HepG2 (cell line): ENCODE measurements at regions not wholly inside any gene's neighbourhood (a gene's known extent, or its start where the extent isn't known, plus 50 kb on each side); places are given as distances from the start of the nearest gene placed in this dataset.

ENCODE experiments used
- ATAC-seq: fragments of 200-7000 bp; cut with Tn5 transposase; 3 replicates; pipeline ENCODE4 v1.9.1; 2020; ENCODE audit warnings: mild to moderate bottlenecking, moderate library complexity
- BruUV-seq: library from RNA; stranded (reverse); fragments of 400-500 nt; replicated peaks from 2 replicates; lab custom pipeline; 2021; lab: Mats Ljungman, UMichigan
- CTCF ChIA-PET: fragments of 300-600 bp; formaldehyde crosslinking; extraction: SDS; loops from one replicate; lab custom pipeline; 2021; ENCODE audit warnings: low total read pairs, inconsistent platforms, low intra/inter-chr PET ratio; lab: Yijun Ruan, JAX
- POLR2A ChIA-PET: fragments of 350-600 bp; sonication (Branson Sonifier 250); formaldehyde crosslinking; loops from one replicate; lab custom pipeline; 2020; ENCODE audit warnings: antibody characterized with exemption, inconsistent platforms; lab: Yijun Ruan, JAX
- DNase-seq: peaks from one replicate; pipeline ENCODE4 v3.0.0-alpha.2; 2015; ENCODE audit warnings: low spot score
- FAIRE-seq: peaks from 3 replicates; lab custom pipeline; 2011; peaks lifted over from hg19 to GRCh38; lab: Jason Lieb, UNC
- H2AFZ ChIP-seq: one replicate; pipeline ENCODE4 v1.6.1; 2011; ENCODE audit warnings: low read length, inconsistent platforms
- H3K27ac ChIP-seq: fragments of 300-600 bp; 3 replicates; pipeline ENCODE4 v1.8.0; 2011; ENCODE audit warnings: mixed run types, mild to moderate bottlenecking, mixed read lengths, low read length, inconsistent platforms; ENCODE audit not compliant: insufficient read depth; ENCODE audit errors: extremely low read length
- H3K27me3 ChIP-seq, 2 experiments: fragments of 200-600 bp in 1 of 2; 2 replicates in 1 of 2; 3 replicates in 1 of 2; pipeline versions ENCODE4 v1.6.0 to v1.8.0; 2011; ENCODE audit warnings: low read length in 2 of 2, mild to moderate bottlenecking in 2 of 2, moderate library complexity in 2 of 2, inconsistent platforms in 1 of 2; ENCODE audit not compliant: insufficient read depth in 2 of 2, control insufficient read depth in 1 of 2
- H3K36me3 ChIP-seq, 2 experiments: fragments of 200-600 bp in 1 of 2; replicated peaks in 1 of 2; 2 replicates in 1 of 2; 3 replicates in 1 of 2; pipeline versions ENCODE4 v1.5.1 to v1.8.0; 2011; ENCODE audit warnings: low read length in 2 of 2, inconsistent platforms in 1 of 2; ENCODE audit not compliant: insufficient read depth in 2 of 2, control insufficient read depth in 1 of 2
- H3K4me1 ChIP-seq: 2 replicates; pipeline ENCODE4 v1.5.1; 2012; ENCODE audit warnings: low read length, inconsistent platforms; ENCODE audit not compliant: insufficient read depth
- H3K4me2 ChIP-seq: 2 replicates; pipeline ENCODE4 v1.6.0; 2011; ENCODE audit warnings: low read depth, low read length, inconsistent platforms
- H3K4me3 ChIP-seq, 3 experiments: fragments of 200-600 bp in 1 of 3; sonication (generic), shearing (Covaris generic) in 1 of 3; replicated peaks in 1 of 3; 2 replicates each; pipeline ENCODE4 v1.5.1; 2011 to 2016; ENCODE audit warnings: low read length in 3 of 3, inconsistent platforms in 2 of 3, low read depth in 2 of 3, mild to moderate bottlenecking in 2 of 3, control low read depth in 1 of 3, mixed read lengths in 1 of 3; ENCODE audit not compliant: insufficient read depth in 1 of 3
- H3K79me2 ChIP-seq: one replicate; pipeline ENCODE4 v1.6.1; 2011; ENCODE audit warnings: low read length, inconsistent platforms; ENCODE audit not compliant: insufficient read depth
- H3K9ac ChIP-seq: 2 replicates; pipeline ENCODE4 v1.6.0; 2011; ENCODE audit warnings: mild to moderate bottlenecking, low read depth, low read length, inconsistent platforms; ENCODE audit not compliant: insufficient read depth
- H3K9me3 ChIP-seq: 2 replicates; pipeline ENCODE4 v1.5.1; 2012; ENCODE audit warnings: mild to moderate bottlenecking, low read length
- H4K20me1 ChIP-seq: 2 replicates; pipeline ENCODE4 v1.6.0; 2011; ENCODE audit warnings: inconsistent platforms, mild to moderate bottlenecking, low read length, moderate library complexity; ENCODE audit not compliant: insufficient read depth
- CREM ChIP-seq, 2 experiments: sonication (generic) in 1 of 2; formaldehyde crosslinking in 1 of 2; IDR thresholded peaks; 2 replicates each; pipeline versions ENCODE4 v1.4.0 to v1.6.1; 2016 to 2020; ENCODE audit warnings: antibody characterized with exemption in 1 of 2, mild to moderate bottlenecking in 1 of 2, missing genetic modification reagents in 1 of 2
- HCFC1 ChIP-seq: fragments of 150-350 bp; IDR thresholded peaks from 2 replicates; pipeline ENCODE4 v1.6.1; 2014; ENCODE audit warnings: low read depth, low read length
- HMGXB3 ChIP-seq: sonication (generic); formaldehyde crosslinking; IDR thresholded peaks from 2 replicates; pipeline ENCODE4 v1.4.0; 2020; ENCODE audit warnings: missing genetic modification reagents, borderline replicate concordance
- HNF4G ChIP-seq, 2 experiments: sonication (generic) in 1 of 2; formaldehyde crosslinking in 1 of 2; IDR thresholded peaks; 2 replicates each; pipeline versions ENCODE4 v1.4.0 to v1.6.1; 2011 to 2020; ENCODE audit warnings: borderline replicate concordance in 2 of 2, low read depth in 2 of 2, mild to moderate bottlenecking in 2 of 2, low read length in 1 of 2, missing genetic modification reagents in 1 of 2, moderate library complexity in 1 of 2
- HNRNPL ChIP-seq: fragments of 200-400 bp; formaldehyde crosslinking; IDR thresholded peaks from 2 replicates; pipeline ENCODE4 v1.6.1; 2017; ENCODE audit warnings: mild to moderate bottlenecking, low read depth, low read length
- HOXA9 ChIP-seq: sonication (generic); formaldehyde crosslinking; IDR thresholded peaks from 2 replicates; pipeline ENCODE4 v1.8.1; 2022; ENCODE audit warnings: missing genetic modification reagents, mild to moderate bottlenecking, moderate library complexity, borderline replicate concordance
- IRX3 ChIP-seq: sonication (generic); formaldehyde crosslinking; IDR thresholded peaks from 2 replicates; pipeline ENCODE4 v1.8.1; 2023; ENCODE audit warnings: mild to moderate bottlenecking, low read depth, missing genetic modification reagents, borderline replicate concordance
- SAFB2 ChIP-seq: sonication (generic); formaldehyde crosslinking; IDR thresholded peaks from 2 replicates; pipeline ENCODE4 v1.5.1; 2020; ENCODE audit warnings: missing genetic modification reagents, low read depth, mild to moderate bottlenecking, borderline replicate concordance
- SAP130 ChIP-seq: IDR thresholded peaks from 2 replicates; pipeline ENCODE4 v1.6.1; 2016; ENCODE audit warnings: low read depth
- SATB2 ChIP-seq: sonication (generic); formaldehyde crosslinking; IDR thresholded peaks from 2 replicates; pipeline ENCODE4 v1.5.0; 2020; ENCODE audit warnings: missing genetic modification reagents
- SOX6 ChIP-seq, 2 experiments: fragments of 450-650 bp in 1 of 2; sonication (generic) in 1 of 2; formaldehyde crosslinking in 1 of 2; IDR thresholded peaks; 2 replicates each; pipeline versions ENCODE4 v1.4.0 to v1.6.1; 2017 to 2020; ENCODE audit warnings: antibody characterized with exemption in 1 of 2, mild to moderate bottlenecking in 1 of 2, missing genetic modification reagents in 1 of 2
- SP1 ChIP-seq, 2 experiments: fragments of 450-650 bp in 1 of 2; sonication (generic) in 1 of 2; formaldehyde crosslinking in 1 of 2; IDR thresholded peaks; 2 replicates each; pipeline versions ENCODE4 v1.4.0 to v1.6.1; 2016 to 2020; ENCODE audit warnings: missing genetic modification reagents in 1 of 2
- ZMYM3 ChIP-seq: sonication (generic); formaldehyde crosslinking; IDR thresholded peaks from 2 replicates; pipeline ENCODE4 v1.5.1; 2020; ENCODE audit warnings: mild to moderate bottlenecking, missing genetic modification reagents
- ZNF142 ChIP-seq: sonication (generic); formaldehyde crosslinking; IDR thresholded peaks from 2 replicates; pipeline ENCODE4 v1.4.0; 2020; ENCODE audit warnings: missing genetic modification reagents
- ZNF572 ChIP-seq: sonication (generic); formaldehyde crosslinking; IDR thresholded peaks from 2 replicates; pipeline ENCODE4 v1.5.1; 2020; ENCODE audit warnings: mild to moderate bottlenecking, missing genetic modification reagents
- WGBS: methylation state at CpG from one replicate; pipeline ENCODE4 v1.1.6; 2017; ENCODE audit warnings: low lambda C conversion rate; 5-methylcytosine and 5-hydroxymethylcytosine counted together
- in situ Hi-C: cut with HindIII; loops from 2 replicates; pipeline ENCODE4 v1.10.0; 2017; ENCODE audit warnings: low pct_unique_long_range_greater_than_20kb; ENCODE audit not compliant: extremely low pct_ligation_motif_present
- intact Hi-C: fragments of 100-400 bp; cut with micrococcal nuclease; formaldehyde crosslinking; loops from one replicate; pipeline ENCODE4 v1.10.0; 2022; ENCODE audit not compliant: unreplicated experiment

GRCh38 chr1:209389258-209389657 is 194.3 kb upstream of the CAMK1G start:
- ChIA-PET POLR2A (no interaction called here), CTCF (no interaction called here)
- 0% methylated on average over 1 of the region's 1 CpG for WGBS
- no peak overlapping the region for H3K9ac ChIP-seq
- H3K36me3 ChIP-seq: no peaks in the 10 kb centered on the region
- H3K4me1 ChIP-seq: no peaks in the 10 kb centered on the region
- H3K79me2 ChIP-seq: no peaks in the 10 kb centered on the region
- FAIRE-seq (no peak), ATAC-seq (no peak), DNase-seq (no peak)
- in situ Hi-C loops: no loop called here
- intact Hi-C loops: no loop called here
- H4K20me1 ChIP-seq: no peaks in the 10 kb centered on the region
- no peaks in the 10 kb centered on the region for H3K27me3 ChIP-seq
- no peak overlapping the region for H3K4me3 ChIP-seq
- H3K27ac ChIP-seq: no peak overlapping the region
- no peaks in the 10 kb centered on the region for H3K9me3 ChIP-seq
- no TSS peak for BruUV-seq
- no peak overlapping the region for H3K4me2 ChIP-seq
- no peak overlapping the region for H2AFZ ChIP-seq
- no peak for TF ChIP-seq SATB2 (CRISPR knock-in tag)
- TF ChIP-seq SAP130 (CRISPR knock-in tag): no peak
- TF ChIP-seq HOXA9 (CRISPR knock-in tag): no peak
- TF ChIP-seq HMGXB3 (CRISPR knock-in tag): no peak
- TF ChIP-seq IRX3: no peak
- TF ChIP-seq ZNF572 (CRISPR knock-in tag): no peak
- TF ChIP-seq HNF4G (IDR thresholded peaks at IDR 0.05; ENCODE audit: borderline replicate concordance, low read depth, low read length): no peak
- no peak for TF ChIP-seq HNF4G (CRISPR knock-in tag; IDR thresholded peaks at IDR 0.05; ENCODE audit: borderline replicate concordance, low read depth)
- TF ChIP-seq SAFB2 (CRISPR knock-in tag): no peak
- TF ChIP-seq ZNF142 (CRISPR knock-in tag): no peak
- no peak for TF ChIP-seq ZMYM3
- no peak for TF ChIP-seq HCFC1
- no peak for TF ChIP-seq SOX6 (IDR thresholded peaks at IDR 0.05)
- TF ChIP-seq SOX6 (CRISPR knock-in tag; IDR thresholded peaks at IDR 0.05): no peak
- TF ChIP-seq HNRNPL: no peak
- no peak for TF ChIP-seq CREM (IDR thresholded peaks at IDR 0.05)
- TF ChIP-seq CREM (CRISPR knock-in tag; IDR thresholded peaks at IDR 0.05): no peak
- no peak for TF ChIP-seq SP1 (IDR thresholded peaks at IDR 0.05)
- no peak for TF ChIP-seq SP1 (CRISPR knock-in tag; IDR thresholded peaks at IDR 0.05)
